ENCODE measurements at regions not wholly inside any gene's neighbourhood (a gene's known extent, or its start where the extent isn't known, plus 50 kb on each side); places are given as distances from the start of the nearest gene placed in this dataset.

GRCh38 chr22:27662359-27663301, 138.9 kb downstream of the MN1 start:
- no peak for DNase-seq

- no peak for DNase-seq
Observed at GRCh38 chr22:27663812-27664211, 137.7 kb downstream of the MN1 start.

GRCh38 chr22:27666272-27666997, 135.1 kb downstream of the MN1 start:
- DNase-seq = no peak

- DNase-seq = no peak
Observed at GRCh38 chr22:27667121-27667843, 134.3 kb downstream of the MN1 start.

GRCh38 chr22:27668828-27669797, 132.4 kb downstream of the MN1 start:
- no peak for DNase-seq

- no peak for DNase-seq
Observed at GRCh38 chr22:27669798-27670599, 131.6 kb downstream of the MN1 start.

- no peak for DNase-seq
Observed at GRCh38 chr22:27670701-27671412, 130.7 kb downstream of the MN1 start.

- no peak for DNase-seq
Observed at GRCh38 chr22:27671413-27671935, 130.1 kb downstream of the MN1 start.

GRCh38 chr22:27672721-27673418, 128.7 kb downstream of the MN1 start:
- no peak for DNase-seq

GRCh38 chr22:27673839-27674238, 127.7 kb downstream of the MN1 start:
- no peak for DNase-seq

- no peak for DNase-seq
Observed at GRCh38 chr22:27674261-27674923, 127.2 kb downstream of the MN1 start.

GRCh38 chr22:27676545-27677213, 124.9 kb downstream of the MN1 start:
- DNase-seq = no peak

- DNase-seq = no peak
Observed at GRCh38 chr22:27677905-27678458, 123.6 kb downstream of the MN1 start.

- DNase-seq = no peak
Observed at GRCh38 chr22:27679176-27679575, 122.4 kb downstream of the MN1 start.

GRCh38 chr22:27679693-27680488, 121.7 kb downstream of the MN1 start:
- no peak for DNase-seq

GRCh38 chr22:27680636-27681035, 120.9 kb downstream of the MN1 start:
- no peak for DNase-seq

- no peak for DNase-seq
Observed at GRCh38 chr22:27681037-27681436, 120.5 kb downstream of the MN1 start.

Data from NCI-H748 treated with DMSO at 0.1 percent for 48 hours (cell line).